GM04504 (cell line): ENCODE measurements at regions not wholly inside any gene's neighbourhood (a gene's known extent, or its start where the extent isn't known, plus 50 kb on each side); places are given as distances from the start of the nearest gene placed in this dataset.
A peak's percentile ranks its signal among the peaks of the same experiment; 100 is the strongest.

Experiments used
- DNase-seq: peaks from one replicate; pipeline ENCODE4 v3.0.0-alpha.2; 2012; ENCODE audit warnings: low read depth

GRCh38 chr6:41404182-41404845, 68.9 kb downstream of the NCR2 start:
- no peak for DNase-seq

GRCh38 chr6:41405941-41406727, 70.7 kb downstream of the NCR2 start:
- no peak for DNase-seq

GRCh38 chr6:41406728-41407489, 71.5 kb downstream of the NCR2 start:
- DNase-seq = no peak

GRCh38 chr6:41408576-41408975, 73.2 kb downstream of the NCR2 start:
- DNase-seq = no peak

GRCh38 chr6:41408982-41409381, 73.6 kb downstream of the NCR2 start:
- DNase-seq = no peak

- DNase-seq = no peak
Measured at GRCh38 chr6:41409489-41409888, 74.1 kb downstream of the NCR2 start.

GRCh38 chr6:41411961-41412360, 76.6 kb downstream of the NCR2 start:
- DNase-seq = no peak

- DNase-seq = no peak
Measured at GRCh38 chr6:41413250-41413649, 77.8 kb downstream of the NCR2 start.

- DNase-seq = no peak
Measured at GRCh38 chr6:41416501-41416837, 81.1 kb downstream of the NCR2 start.

GRCh38 chr6:41418741-41419140, 83.3 kb downstream of the NCR2 start:
- no peak for DNase-seq

- no peak for DNase-seq
Measured at GRCh38 chr6:41419385-41419784, 84.0 kb downstream of the NCR2 start.

- DNase-seq = no peak
Measured at GRCh38 chr6:41420186-41420585, 84.8 kb downstream of the NCR2 start.

GRCh38 chr6:41422161-41422560, 86.8 kb downstream of the NCR2 start:
- DNase-seq = no peak

- no peak for DNase-seq
Measured at GRCh38 chr6:41423002-41423401, 87.6 kb downstream of the NCR2 start.

- DNase-seq = peak; percentile 60
Measured at GRCh38 chr6:41424370-41425058, 89.1 kb downstream of the NCR2 start.

- DNase-seq = no peak
Measured at GRCh38 chr6:41425511-41425910, 90.1 kb downstream of the NCR2 start.

GRCh38 chr6:41426438-41426851, 91.0 kb downstream of the NCR2 start:
- DNase-seq = no peak

GRCh38 chr6:41426888-41427641, 91.7 kb downstream of the NCR2 start:
- DNase-seq = no peak

GRCh38 chr6:41427642-41428335, 92.4 kb downstream of the NCR2 start:
- no peak for DNase-seq

- no peak for DNase-seq
Measured at GRCh38 chr6:41428336-41428995, 93.1 kb downstream of the NCR2 start.
